ENCODE measurements at regions not wholly inside any gene's neighbourhood (a gene's known extent, or its start where the extent isn't known, plus 50 kb on each side); places are given as distances from the start of the nearest gene placed in this dataset.
A peak's percentile ranks its signal among the peaks of the same experiment; 100 is the strongest.

GRCh38 chr12:43294916-43295315 lies 257.1 kb downstream of the ADAMTS20 start:
- DNase-seq (ENCODE audit: low read depth), result no peak

DNA sequence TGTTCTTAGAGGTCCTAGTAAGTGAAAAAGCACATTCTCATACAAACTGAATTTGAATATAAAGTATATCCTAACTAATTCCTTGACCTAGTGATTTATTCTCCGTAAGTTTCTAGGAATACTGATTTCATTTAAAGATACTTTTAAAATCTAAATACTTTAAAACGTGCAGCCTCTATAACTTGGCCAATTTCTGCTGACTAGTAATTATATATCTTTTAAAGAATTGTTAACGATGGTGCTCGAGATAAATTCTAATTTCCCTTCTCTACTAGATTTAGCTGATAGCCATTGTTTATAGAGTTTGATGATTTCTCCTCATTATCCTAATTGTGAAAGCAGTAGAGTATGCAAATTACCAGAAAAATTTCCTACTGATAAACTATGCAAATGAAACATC lies 257.9 kb downstream of the ADAMTS20 start:
- DNase-seq (ENCODE audit: low read depth), result no peak

DNA sequence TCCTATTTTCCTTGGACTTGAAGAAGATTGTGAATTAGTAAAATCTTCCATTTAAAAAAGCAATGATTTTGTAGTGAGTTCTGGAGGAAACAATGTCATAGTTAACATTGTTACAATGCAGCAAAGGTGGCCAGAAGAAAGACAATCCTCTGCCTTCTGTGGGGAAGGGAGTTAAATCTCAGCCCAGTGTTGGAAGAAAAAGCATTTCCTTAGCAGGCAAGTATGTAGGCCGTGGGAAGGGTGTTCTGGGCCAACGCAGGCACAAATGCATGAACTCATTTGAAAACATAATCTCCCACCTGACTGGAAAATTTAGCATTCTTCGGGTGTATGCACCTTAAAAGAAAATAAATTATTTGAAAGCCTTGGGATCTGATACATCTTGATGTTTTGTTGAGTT lies 258.6 kb downstream of the ADAMTS20 start:
- no peak for DNase-seq (ENCODE audit: low read depth)

GRCh38 chr12:43292699-43293098 lies 259.3 kb downstream of the ADAMTS20 start:
- DNase-seq (ENCODE audit: low read depth), result no peak

DNA sequence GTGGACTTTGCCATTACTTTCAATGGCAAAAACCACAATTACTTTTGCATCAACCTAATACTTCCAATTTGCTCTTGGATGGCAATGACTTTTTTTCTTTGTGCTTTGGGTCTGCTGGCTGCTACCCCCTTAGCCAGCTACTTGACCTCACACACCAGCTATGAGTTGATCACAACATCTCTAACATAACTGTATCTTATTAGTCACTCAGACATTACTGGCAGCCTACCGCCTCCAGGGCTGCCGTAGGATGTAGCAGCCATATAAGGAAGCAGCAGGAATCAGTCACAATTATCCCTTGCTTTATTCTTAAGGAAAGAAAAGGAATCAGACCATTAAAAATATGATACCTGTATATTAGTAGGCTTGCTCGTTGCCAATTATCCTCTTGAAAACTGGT lies 260.5 kb downstream of the ADAMTS20 start:
- DNase-seq (ENCODE audit: low read depth), result no peak

DNA sequence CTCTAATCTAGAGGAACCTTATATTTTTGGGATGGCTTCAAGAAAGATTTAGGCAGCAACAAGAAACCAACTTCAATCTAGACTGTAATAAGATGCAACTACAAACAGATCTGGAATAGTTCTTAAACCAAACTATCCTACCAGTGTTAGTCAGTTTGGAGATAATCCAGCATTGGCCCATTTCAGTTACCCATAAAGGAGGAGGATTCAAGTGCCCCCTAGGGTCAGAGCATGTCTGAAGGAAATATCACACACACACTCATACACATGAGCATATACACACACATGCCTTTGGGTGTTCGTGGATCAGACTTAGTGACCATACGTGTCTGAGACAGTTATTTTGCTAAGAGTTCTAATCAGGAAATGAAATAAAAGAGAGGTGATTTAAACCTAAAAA lies 261.2 kb downstream of the ADAMTS20 start:
- DNase-seq (ENCODE audit: low read depth), result no peak

DNA sequence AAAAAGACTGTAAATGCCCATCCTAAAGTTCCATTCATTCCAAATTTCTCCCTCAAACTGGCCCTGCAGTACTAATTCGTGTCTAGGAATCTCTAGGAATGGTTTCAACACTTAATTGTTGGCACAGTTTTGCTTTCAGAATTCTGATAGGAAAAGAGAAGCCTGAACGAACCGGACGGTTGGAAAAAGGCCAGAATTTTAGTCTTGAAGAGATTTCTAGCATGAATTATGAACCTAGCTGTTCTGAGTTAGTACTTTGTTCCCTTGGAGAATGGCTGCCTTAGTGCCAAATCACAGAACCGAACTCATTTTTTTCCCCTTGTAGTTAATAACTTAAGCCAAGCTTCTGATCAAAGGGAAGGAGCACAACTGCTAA lies 262.6 kb downstream of the ADAMTS20 start:
- no peak for DNase-seq (ENCODE audit: low read depth)

DNA sequence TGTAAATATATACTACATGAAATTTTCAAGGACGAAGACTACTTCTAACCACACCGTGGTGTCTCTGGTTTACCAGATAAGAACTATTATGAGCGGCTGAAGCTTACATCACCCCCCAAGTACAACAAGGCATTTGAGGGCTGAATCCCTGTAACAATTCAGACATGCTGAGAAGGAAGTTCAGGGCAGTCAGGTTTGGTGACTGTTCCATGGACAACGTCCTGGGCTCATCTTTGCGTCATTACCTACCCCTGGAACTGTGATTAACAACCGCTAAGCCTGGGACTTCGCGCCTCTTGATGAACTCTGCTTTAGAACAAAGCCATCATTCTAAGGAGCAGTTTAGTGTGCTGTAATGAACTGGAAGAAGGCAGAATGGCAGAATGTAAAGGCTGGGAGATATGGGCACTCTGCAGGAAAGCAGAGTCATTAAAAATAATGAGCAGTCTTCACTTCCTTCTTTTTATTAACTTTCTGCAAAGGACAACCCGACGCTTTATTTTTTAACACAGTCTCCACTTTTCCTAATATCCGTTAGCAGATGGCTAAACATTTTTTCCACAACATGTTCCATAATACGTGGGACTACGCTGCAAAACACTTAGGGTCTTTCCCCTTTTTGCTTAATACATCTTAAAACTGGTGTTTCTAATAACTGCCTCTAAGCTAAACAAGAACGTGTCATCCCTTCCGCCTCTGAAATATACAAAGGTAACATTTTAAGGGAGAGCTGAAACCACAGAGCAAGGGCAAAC lies 263.2 kb downstream of the ADAMTS20 start:
- no peak for DNase-seq (ENCODE audit: low read depth)

- DNase-seq (ENCODE audit: low read depth), result no peak
Measured at GRCh38 chr12:43287706-43288383, 264.2 kb downstream of the ADAMTS20 start.

- no peak for DNase-seq (ENCODE audit: low read depth)
Measured at GRCh38 chr12:43286986-43287385, 265.0 kb downstream of the ADAMTS20 start.

DNA sequence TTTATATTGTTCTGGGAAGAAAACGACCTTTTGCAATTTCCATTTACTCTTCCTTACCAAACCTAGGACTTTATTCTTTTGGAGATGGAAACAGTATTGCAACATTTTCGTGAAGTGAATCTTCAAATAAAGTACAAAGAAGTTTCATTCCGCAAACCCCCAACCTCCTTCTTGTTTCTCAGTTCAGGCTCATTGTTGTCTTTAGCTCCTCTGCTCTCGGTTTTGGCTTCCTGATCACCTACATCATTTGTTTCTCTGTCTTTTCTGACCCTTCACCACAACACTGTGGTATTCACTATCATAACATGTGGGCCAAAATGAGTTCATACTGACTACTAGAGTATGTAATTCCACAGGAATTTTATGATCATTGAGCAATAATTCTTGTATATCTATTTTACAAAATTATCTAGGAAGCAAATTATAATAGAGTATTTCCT lies 266.8 kb downstream of the ADAMTS20 start:
- peak; percentile 58 for DNase-seq (ENCODE audit: low read depth)

GRCh38 chr12:43284486-43285158 lies 267.4 kb downstream of the ADAMTS20 start:
- no peak for DNase-seq (ENCODE audit: low read depth)

- no peak for DNase-seq (ENCODE audit: low read depth)
Measured at GRCh38 chr12:43283206-43283605, 268.8 kb downstream of the ADAMTS20 start.

GRCh38 chr12:43282106-43282505 lies 269.9 kb downstream of the ADAMTS20 start:
- no peak for DNase-seq (ENCODE audit: low read depth)

DNA sequence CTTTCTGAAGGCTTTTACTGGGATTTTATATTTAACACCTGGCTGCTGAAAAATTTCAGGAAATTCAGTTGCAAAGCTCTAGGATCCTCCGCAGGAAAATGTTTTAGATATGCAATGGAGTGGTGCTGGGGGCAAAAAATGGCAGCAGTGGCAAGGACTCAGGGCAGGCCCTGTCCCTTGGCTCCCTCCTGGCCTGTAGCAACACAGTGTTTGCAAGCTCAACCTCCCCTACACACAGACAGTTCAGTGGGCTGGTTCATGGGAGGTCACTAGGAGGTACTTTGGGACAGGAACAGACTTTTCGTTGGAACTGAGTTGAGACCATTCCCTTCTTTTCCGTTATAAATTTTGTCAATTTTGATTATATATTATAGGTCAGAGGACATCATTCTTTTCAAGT lies 270.4 kb downstream of the ADAMTS20 start:
- DNase-seq (ENCODE audit: low read depth), result no peak

DNA sequence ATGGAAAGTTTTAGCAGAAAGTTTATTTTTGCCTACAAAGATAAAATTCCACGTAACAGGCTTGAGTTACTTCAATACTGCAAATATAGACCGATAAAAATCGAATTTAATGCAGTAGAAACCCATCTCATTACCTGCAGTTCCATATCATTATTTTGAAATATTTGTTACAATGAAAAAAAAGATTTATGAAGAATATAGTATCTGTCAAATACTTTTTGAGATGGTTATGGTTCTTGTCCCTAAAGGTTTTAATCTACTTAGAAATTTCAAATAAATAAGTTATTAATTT lies 273.5 kb downstream of the ADAMTS20 start:
- DNase-seq (ENCODE audit: low read depth), result no peak

DNA sequence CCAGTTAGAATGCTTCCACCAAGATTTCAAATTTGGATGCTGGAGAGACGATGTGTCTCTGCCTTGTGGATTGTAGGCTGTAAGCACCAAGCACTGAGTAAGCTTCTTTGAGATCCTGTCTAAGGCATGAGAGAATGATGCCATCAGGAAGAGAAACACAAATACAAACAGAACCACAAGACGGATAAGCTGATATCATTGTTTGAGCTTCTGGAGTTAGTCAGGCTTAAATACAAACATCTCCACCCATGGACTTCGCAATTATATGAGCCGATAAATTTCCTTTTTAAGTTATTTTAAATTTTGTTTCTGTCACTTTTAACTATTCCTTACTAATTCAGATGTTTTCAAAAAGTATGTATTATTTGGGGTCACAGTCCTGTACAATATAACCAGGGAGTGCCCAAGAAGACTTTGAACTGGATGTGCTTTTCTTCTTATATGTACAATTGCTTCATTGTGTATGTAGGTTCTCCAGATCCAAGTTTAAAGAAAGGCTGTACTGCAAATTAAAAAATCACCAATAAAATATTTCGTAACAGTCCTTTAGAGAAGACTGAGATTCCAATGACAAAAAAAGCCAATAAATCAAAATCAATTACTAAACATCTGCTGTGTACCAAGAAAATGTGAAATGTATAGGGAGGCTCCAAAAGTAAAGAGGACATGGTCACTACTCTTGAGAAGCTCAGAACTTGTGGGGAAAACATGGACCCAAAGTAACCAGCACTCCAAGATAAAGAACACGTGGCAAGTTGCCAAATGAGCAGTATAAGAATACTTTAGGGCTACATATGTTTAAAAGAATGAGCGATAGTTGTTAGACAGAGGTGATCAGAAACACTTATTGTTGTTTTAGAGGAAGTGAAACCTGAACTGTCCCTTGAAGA lies 274.1 kb downstream of the ADAMTS20 start:
- no peak for DNase-seq (ENCODE audit: low read depth)

- DNase-seq (ENCODE audit: low read depth), result no peak
Measured at GRCh38 chr12:43273467-43273866, 278.5 kb downstream of the ADAMTS20 start.

DNA sequence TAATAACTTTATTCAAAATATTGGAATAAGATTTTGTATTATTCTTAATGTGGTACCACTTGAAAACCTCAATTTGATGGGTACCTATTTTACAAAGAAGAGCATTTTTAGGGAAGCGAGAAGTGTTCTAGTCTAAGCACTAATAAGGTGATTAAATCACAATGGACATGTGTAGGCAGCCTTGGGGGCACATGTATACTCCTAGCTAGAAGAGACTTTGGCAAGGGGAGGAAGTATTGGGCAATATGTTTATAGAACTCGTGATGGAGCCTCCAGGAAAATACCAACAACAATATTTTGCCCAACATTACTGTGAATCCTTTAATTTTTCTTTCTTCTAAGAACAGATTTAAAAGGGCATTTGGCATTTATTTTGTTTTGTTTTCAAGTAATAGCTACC lies 280.3 kb downstream of the ADAMTS20 start:
- no peak for DNase-seq (ENCODE audit: low read depth)

GRCh38 chr12:43267818-43268217 lies 284.2 kb downstream of the ADAMTS20 start:
- no peak for DNase-seq (ENCODE audit: low read depth)

DNA sequence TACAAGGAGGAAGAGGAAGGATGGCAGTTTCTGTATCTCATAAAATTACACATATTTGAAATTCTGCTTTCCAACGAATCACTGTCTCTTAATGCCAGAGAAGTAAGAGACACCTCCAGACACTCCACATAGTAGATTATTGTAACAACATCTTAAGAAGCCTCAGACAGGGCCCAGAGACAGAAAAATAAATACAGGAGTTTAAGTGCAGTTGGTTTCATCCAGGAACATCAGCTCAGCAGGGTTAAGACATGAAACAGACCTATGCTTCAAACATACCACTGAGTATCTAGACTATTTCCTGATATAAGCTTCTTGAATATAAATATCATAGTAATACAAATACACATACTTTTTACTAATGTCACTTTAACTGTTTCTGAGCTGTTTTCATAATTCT lies 290.3 kb downstream of the ADAMTS20 start:
- DNase-seq (ENCODE audit: low read depth), result no peak

GRCh38 chr12:43255522-43256111 lies 296.4 kb downstream of the ADAMTS20 start:
- no peak for DNase-seq (ENCODE audit: low read depth)

Data from GM04503 (cell line).